ENCODE measurements at regions not wholly inside any gene's neighbourhood (a gene's known extent, or its start where the extent isn't known, plus 50 kb on each side); places are given as distances from the start of the nearest gene placed in this dataset.

DNA sequence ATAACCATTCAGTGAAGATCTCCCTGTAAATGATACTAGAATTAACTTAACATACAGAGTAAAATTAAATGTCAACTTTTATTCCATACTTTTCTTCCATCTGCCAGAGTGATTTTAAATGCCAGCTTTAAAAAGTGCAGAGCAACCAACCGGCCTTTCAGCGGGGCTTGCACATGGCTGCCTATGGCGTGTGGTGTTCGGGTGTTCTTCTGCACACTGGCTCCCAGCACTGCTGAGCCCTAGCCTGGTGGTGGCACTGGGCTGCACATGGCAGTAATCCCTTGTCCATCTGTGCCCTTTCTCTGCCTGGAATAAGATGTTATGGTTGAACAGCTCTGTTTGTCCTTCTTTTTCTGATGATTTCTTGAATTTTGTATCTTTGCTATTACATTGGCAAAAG lies 156.3 kb downstream of the SNX7 start:
- TF ChIP-seq EZH2 (IDR thresholded peaks at IDR 0.05), result no peak
- TF ChIP-seq, protein P1, sequence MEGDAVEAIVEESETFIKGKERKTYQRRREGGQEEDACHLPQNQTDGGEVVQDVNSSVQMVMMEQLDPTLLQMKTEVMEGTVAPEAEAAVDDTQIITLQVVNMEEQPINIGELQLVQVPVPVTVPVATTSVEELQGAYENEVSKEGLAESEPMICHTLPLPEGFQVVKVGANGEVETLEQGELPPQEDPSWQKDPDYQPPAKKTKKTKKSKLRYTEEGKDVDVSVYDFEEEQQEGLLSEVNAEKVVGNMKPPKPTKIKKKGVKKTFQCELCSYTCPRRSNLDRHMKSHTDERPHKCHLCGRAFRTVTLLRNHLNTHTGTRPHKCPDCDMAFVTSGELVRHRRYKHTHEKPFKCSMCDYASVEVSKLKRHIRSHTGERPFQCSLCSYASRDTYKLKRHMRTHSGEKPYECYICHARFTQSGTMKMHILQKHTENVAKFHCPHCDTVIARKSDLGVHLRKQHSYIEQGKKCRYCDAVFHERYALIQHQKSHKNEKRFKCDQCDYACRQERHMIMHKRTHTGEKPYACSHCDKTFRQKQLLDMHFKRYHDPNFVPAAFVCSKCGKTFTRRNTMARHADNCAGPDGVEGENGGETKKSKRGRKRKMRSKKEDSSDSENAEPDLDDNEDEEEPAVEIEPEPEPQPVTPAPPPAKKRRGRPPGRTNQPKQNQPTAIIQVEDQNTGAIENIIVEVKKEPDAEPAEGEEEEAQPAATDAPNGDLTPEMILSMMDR (IDR thresholded peaks at IDR 0.05 in 2 of 3, conservative IDR thresholded peaks at IDR 0.05 in 1 of 3; ENCODE audit: borderline replicate concordance in 1 of 3, insufficient read depth in 1 of 3, low read depth in 2 of 3, low read length in 2 of 3), result no peak
- TF ChIP-seq POLR2A (IDR thresholded peaks at IDR 0.05; ENCODE audit: borderline replicate concordance, extremely low read depth, insufficient read depth, insufficient read length), result no peak
- no peak for TF ChIP-seq SRF (IDR thresholded peaks at IDR 0.05; ENCODE audit: low read depth)
- no peak for TF ChIP-seq TCF7L2 (IDR thresholded peaks at IDR 0.05; ENCODE audit: borderline replicate concordance, extremely low read depth, insufficient read depth, insufficient read length)
- no peak for TF ChIP-seq EZH2phosphoT487 (IDR thresholded peaks at IDR 0.05; ENCODE audit: borderline replicate concordance)
- no peak for TF ChIP-seq CEBPB (IDR thresholded peaks at IDR 0.05; ENCODE audit: low read depth)
- no peak for TF ChIP-seq CBX3 (IDR thresholded peaks at IDR 0.05; ENCODE audit: low read depth)
- no peak for TF ChIP-seq SP1 (IDR thresholded peaks at IDR 0.05; ENCODE audit: low read depth)
- no peak for TF ChIP-seq POLR2AphosphoS5 (IDR thresholded peaks at IDR 0.05; ENCODE audit: low read depth, low read length)
